ENCODE measurements at regions not wholly inside any gene's neighbourhood (a gene's known extent, or its start where the extent isn't known, plus 50 kb on each side); places are given as distances from the start of the nearest gene placed in this dataset.

DNA sequence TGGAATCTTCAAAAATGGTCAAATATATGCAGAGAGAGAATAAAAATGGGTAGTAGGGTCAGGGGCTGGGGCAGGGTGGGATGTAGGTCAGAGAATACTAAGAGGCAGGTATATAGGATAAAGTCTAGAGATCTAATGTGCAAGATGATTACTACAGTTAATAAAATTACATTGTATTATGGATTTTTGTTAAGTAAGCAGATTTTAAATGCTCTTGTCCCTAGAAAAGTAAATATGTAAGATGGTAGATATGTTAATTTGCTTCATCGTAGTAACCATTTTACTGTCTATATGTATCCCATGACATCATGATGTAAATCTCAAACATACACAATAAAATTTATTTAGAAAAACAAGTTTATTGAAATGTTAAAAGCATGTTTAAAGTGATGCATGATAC is 1051.4 kb downstream of the AGBL1 start:
- H3K36me3 ChIP-seq = no peaks in the 10 kb centered on the region
- intact Hi-C loops (cut with DNase I; ENCODE audit: low total_unique reads) (no loop called here), in situ Hi-C loops (cut with MboI; ENCODE audit: low sequenced_read_pairs in 4 of 4) (no loop called here)
- DNase-seq = no peak
- no peaks in the 10 kb centered on the region for H3K9me3 ChIP-seq
- TF ChIP-seq CTCF (IDR thresholded peaks at IDR 0.05 in 4 of 5, conservative IDR thresholded peaks at IDR 0.05 in 1 of 5) (no peak), POLR2A (IDR thresholded peaks at IDR 0.05) (no peak)
- ATAC-seq = no peak
- no peak overlapping the region for H3K4me3 ChIP-seq
- no peaks in the 10 kb centered on the region for H3K4me1 ChIP-seq
- no peak overlapping the region for H3K27ac ChIP-seq
- H3K27me3 ChIP-seq = no peaks in the 10 kb centered on the region

- TF ChIP-seq POLR2A (IDR thresholded peaks at IDR 0.05) (no peak), CTCF (IDR thresholded peaks at IDR 0.05 in 4 of 5, conservative IDR thresholded peaks at IDR 0.05 in 1 of 5) (no peak)
- Histone ChIP-seq H3K9me3 (no peaks in the 10 kb centered on the region), H3K4me1 (no peaks in the 10 kb centered on the region), H3K4me3 (no peak overlapping the region), H3K27ac (no peak overlapping the region), H3K36me3 (no peaks in the 10 kb centered on the region), H3K27me3 (no peaks in the 10 kb centered on the region)
- no peak for DNase-seq
- no peak for ATAC-seq
- in situ Hi-C loops (cut with MboI; ENCODE audit: low sequenced_read_pairs in 4 of 4) = no loop called here
- intact Hi-C loops (cut with DNase I; ENCODE audit: low total_unique reads) = no loop called here
Observed at GRCh38 chr15:87129916-87130315, 1050.2 kb downstream of the AGBL1 start.

DNA sequence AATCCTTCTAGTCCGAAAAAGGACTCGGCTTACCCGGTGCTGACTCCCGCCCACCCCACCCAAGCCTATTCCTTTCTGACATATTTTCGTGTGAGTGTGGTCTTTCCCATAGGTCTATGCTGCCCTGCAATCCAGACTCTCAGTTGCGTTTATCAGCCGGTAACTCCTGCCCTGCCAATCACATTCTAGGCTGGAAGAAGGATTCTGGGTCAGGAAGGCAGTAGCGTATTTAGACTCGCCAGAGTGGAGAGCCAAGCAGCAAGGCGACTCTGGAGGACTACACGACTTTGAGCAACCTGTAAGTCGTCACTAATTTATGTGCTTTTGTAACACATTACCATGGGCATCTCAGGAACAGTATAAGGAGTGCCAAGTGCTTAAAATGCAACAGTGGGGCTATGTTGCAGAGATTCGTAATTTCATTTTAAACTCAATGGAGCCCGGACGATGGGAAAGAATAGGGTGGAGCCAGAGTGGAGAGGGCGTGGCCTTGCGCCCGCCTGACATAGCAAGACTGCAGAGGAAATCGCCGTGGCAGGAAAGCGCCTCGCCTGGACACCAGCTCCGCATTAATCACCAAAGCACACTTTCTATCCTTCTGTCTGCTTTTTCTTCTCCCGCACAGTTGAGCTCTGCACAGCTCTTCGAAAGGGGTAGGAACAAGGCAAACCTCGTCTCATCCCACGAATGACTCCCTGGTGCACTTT is 1044.2 kb downstream of the AGBL1 start:
- in situ Hi-C loops (cut with MboI; ENCODE audit: low sequenced_read_pairs in 4 of 4) = no loop called here
- H3K36me3 ChIP-seq = no peaks in the 10 kb centered on the region
- DNase-seq = no peak
- no peak for TF ChIP-seq POLR2A (IDR thresholded peaks at IDR 0.05)
- TF ChIP-seq CTCF (IDR thresholded peaks at IDR 0.05 in 4 of 5, conservative IDR thresholded peaks at IDR 0.05 in 1 of 5) = no peak
- no peaks in the 10 kb centered on the region for H3K4me1 ChIP-seq
- H3K4me3 ChIP-seq = no peak overlapping the region
- ATAC-seq = no peak
- H3K27ac ChIP-seq = no peak overlapping the region
- no peaks in the 10 kb centered on the region for H3K27me3 ChIP-seq
- intact Hi-C loops (cut with DNase I; ENCODE audit: low total_unique reads) = no loop called here
- no peaks in the 10 kb centered on the region for H3K9me3 ChIP-seq

DNA sequence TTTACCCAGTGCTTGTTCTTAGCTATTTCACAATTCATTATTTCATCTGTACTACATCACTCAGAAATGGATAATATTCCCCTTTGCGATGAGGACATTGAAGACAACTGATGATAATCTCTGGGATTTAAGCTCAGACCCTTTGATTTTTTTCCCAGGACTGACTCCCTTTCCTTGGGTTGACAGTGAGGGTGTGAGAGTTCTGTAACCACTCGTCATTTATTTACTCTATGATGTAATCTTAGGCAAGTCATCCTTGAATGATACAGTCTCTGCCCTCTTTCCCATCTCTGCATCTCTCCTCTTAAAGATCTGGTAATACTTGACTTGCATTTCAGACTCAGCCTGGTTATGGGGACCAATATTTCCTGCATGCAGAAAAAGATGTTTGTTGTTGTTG is 1041.7 kb downstream of the AGBL1 start:
- no peak for TF ChIP-seq POLR2A (IDR thresholded peaks at IDR 0.05)
- TF ChIP-seq CTCF (IDR thresholded peaks at IDR 0.05 in 4 of 5, conservative IDR thresholded peaks at IDR 0.05 in 1 of 5) = no peak
- in situ Hi-C loops (cut with MboI; ENCODE audit: low sequenced_read_pairs in 4 of 4) = no loop called here
- no peak for DNase-seq
- Histone ChIP-seq H3K4me3 (no peak overlapping the region), H3K27ac (no peak overlapping the region), H3K27me3 (no peaks in the 10 kb centered on the region), H3K9me3 (no peaks in the 10 kb centered on the region), H3K4me1 (no peaks in the 10 kb centered on the region), H3K36me3 (no peaks in the 10 kb centered on the region)
- ATAC-seq = no peak
- intact Hi-C loops (cut with DNase I; ENCODE audit: low total_unique reads) = no loop called here

DNA sequence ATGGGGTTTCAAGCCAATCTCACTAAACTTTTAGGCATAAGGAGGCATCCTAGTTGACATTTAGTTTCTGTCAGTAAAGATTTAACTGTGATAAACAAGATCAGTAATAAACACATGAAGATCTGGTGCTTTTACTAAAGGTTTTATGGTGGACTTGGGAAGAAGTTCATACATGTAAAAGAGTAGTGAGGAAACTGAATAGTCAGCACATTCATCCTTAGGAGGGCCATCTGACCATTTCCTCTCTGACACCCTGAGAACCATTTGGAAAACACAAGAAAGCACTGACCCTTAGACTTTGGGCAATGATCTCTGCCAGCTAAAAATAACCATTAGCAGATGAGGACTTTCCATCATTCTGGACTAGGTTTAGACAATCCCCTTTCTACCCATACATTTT is 1040.9 kb downstream of the AGBL1 start:
- Histone ChIP-seq H3K9me3 (no peaks in the 10 kb centered on the region), H3K4me3 (no peak overlapping the region), H3K36me3 (no peaks in the 10 kb centered on the region), H3K4me1 (no peaks in the 10 kb centered on the region), H3K27me3 (no peaks in the 10 kb centered on the region), H3K27ac (no peak overlapping the region)
- intact Hi-C loops (cut with DNase I; ENCODE audit: low total_unique reads) = no loop called here
- TF ChIP-seq CTCF (IDR thresholded peaks at IDR 0.05 in 4 of 5, conservative IDR thresholded peaks at IDR 0.05 in 1 of 5) (no peak), POLR2A (IDR thresholded peaks at IDR 0.05) (no peak)
- ATAC-seq (no peak), DNase-seq (no peak)
- in situ Hi-C loops (cut with MboI; ENCODE audit: low sequenced_read_pairs in 4 of 4) = no loop called here
